Endothelial cell of umbilical vein (primary cell): ENCODE measurements at regions not wholly inside any gene's neighbourhood (a gene's known extent, or its start where the extent isn't known, plus 50 kb on each side); places are given as distances from the start of the nearest gene placed in this dataset.

Source experiments
- BruUV-seq: library from RNA; stranded (reverse); fragments of 400-500 nt; replicated peaks from 2 replicates; lab custom pipeline; 2021; lab: Mats Ljungman, UMichigan
- CTCF ChIA-PET: fragments of 300-600, 350-600 bp; sonication (Branson Sonifier 250); formaldehyde crosslinking; loops from one replicate; lab custom pipeline; 2021; ENCODE audit warnings: antibody characterized with exemption, inconsistent platforms; lab: Charles Lee
- POLR2A ChIA-PET: fragments of 300-600, 350-600 bp; sonication (Branson Sonifier 250); formaldehyde crosslinking; loops from one replicate; lab custom pipeline; 2021; ENCODE audit warnings: antibody characterized with exemption, inconsistent platforms; lab: Charles Lee
- DNase-seq: peaks from one replicate; pipeline ENCODE4 v3.0.0-alpha.2; 2011; ENCODE audit warnings: low read depth, low spot score
- FAIRE-seq: peaks from 2 replicates; lab custom pipeline; 2011; peaks lifted over from hg19 to GRCh38; lab: Jason Lieb, UNC
- H2AFZ ChIP-seq: 2 replicates; pipeline ENCODE4 v1.6.0; 2012; ENCODE audit warnings: low read depth, low read length, control low read depth, inconsistent platforms
- H3K27ac ChIP-seq: 2 replicates; pipeline ENCODE4 v1.5.1; 2011; ENCODE audit warnings: low read depth, mild to moderate bottlenecking, control low read depth, low read length, moderate library complexity; ENCODE audit not compliant: insufficient read depth
- H3K27me3 ChIP-seq, 2 experiments: 2 replicates each; pipeline versions ENCODE4 v1.6.0 to v1.6.1; 2011; ENCODE audit warnings: low read length in 2 of 2, mixed read lengths in 1 of 2; ENCODE audit not compliant: control insufficient read depth in 2 of 2, insufficient read depth in 2 of 2
- H3K36me3 ChIP-seq, 2 experiments: 2 replicates in 1 of 2; 3 replicates in 1 of 2; pipeline ENCODE4 v1.5.1; 2011; ENCODE audit warnings: low read length in 2 of 2, mild to moderate bottlenecking in 1 of 2, moderate library complexity in 1 of 2; ENCODE audit not compliant: control insufficient read depth in 2 of 2, insufficient read depth in 2 of 2; ENCODE audit errors: extremely low read depth in 1 of 2
- H3K4me1 ChIP-seq: 3 replicates; pipeline ENCODE4 v1.5.1; 2011; ENCODE audit warnings: mild to moderate bottlenecking, low read length; ENCODE audit not compliant: control insufficient read depth, insufficient read depth; ENCODE audit errors: extremely low read depth
- H3K4me2 ChIP-seq: 2 replicates; pipeline ENCODE4 v1.6.1; 2011; ENCODE audit warnings: low read length, control low read depth, mixed read lengths; ENCODE audit not compliant: insufficient read depth
- H3K4me3 ChIP-seq, 3 experiments: fragments of 200-600 bp in 1 of 3; sonication (generic), shearing (Covaris generic) in 1 of 3; replicated peaks in 1 of 3; 2 replicates each; pipeline ENCODE4 v1.5.1; 2011 to 2016; ENCODE audit warnings: control low read depth in 3 of 3, low read length in 3 of 3, mild to moderate bottlenecking in 2 of 3, inconsistent platforms in 1 of 3, low read depth in 1 of 3, moderate library complexity in 1 of 3; ENCODE audit not compliant: insufficient read depth in 1 of 3
- H3K79me2 ChIP-seq: 2 replicates; pipeline ENCODE4 v1.6.0; 2012; ENCODE audit warnings: low read length, inconsistent platforms; ENCODE audit not compliant: control insufficient read depth, insufficient read depth
- H3K9ac ChIP-seq: replicated peaks from 2 replicates; pipeline ENCODE3; 2011; ENCODE audit warnings: low read length, control low read depth; ENCODE audit not compliant: insufficient read depth; ENCODE audit errors: extremely low read depth
- H3K9me1 ChIP-seq: replicated peaks from 3 replicates; pipeline ENCODE4 v1.6.0; 2011; ENCODE audit warnings: mild to moderate bottlenecking, low read length; ENCODE audit not compliant: control insufficient read depth, insufficient read depth; ENCODE audit errors: extremely low read depth
- H3K9me3 ChIP-seq: replicated peaks from 2 replicates; pipeline ENCODE4 v1.5.1; 2012; ENCODE audit warnings: low read length, inconsistent platforms; ENCODE audit not compliant: control insufficient read depth, insufficient read depth
- H4K20me1 ChIP-seq: replicated peaks from 2 replicates; pipeline ENCODE3; 2011; ENCODE audit warnings: mild to moderate bottlenecking, low read length; ENCODE audit not compliant: control insufficient read depth, insufficient read depth; ENCODE audit errors: extremely low read depth
- EZH2 ChIP-seq: IDR thresholded peaks from 2 replicates; pipeline ENCODE4 v1.6.1; 2012; ENCODE audit warnings: borderline replicate concordance, low read depth, mild to moderate bottlenecking, moderate library complexity, low read length, inconsistent platforms; ENCODE audit not compliant: severe bottlenecking
- FOS ChIP-seq: IDR thresholded peaks from 2 replicates; pipeline ENCODE4 v1.6.1; 2011; ENCODE audit warnings: mild to moderate bottlenecking, low read length, moderate library complexity, borderline replicate concordance; ENCODE audit not compliant: insufficient read depth
- GATA2 ChIP-seq: IDR thresholded peaks from 2 replicates; pipeline ENCODE4 v1.7.0; 2011; ENCODE audit warnings: low read depth, mild to moderate bottlenecking, moderate library complexity, mixed read lengths, low read length; ENCODE audit not compliant: insufficient read length, insufficient read depth
- JUN ChIP-seq: IDR thresholded peaks from 2 replicates; pipeline ENCODE4 v1.6.1; 2011; ENCODE audit warnings: borderline replicate concordance, low read depth; ENCODE audit not compliant: insufficient read length, insufficient read depth
- MYC ChIP-seq: IDR thresholded peaks from one replicate; pipeline ENCODE4 v1.6.1; 2011; ENCODE audit warnings: mild to moderate bottlenecking, low read depth, low read length
- POLR2A ChIP-seq: IDR thresholded peaks from 2 replicates; pipeline ENCODE4 v1.6.1; 2012; ENCODE audit warnings: low read depth, mild to moderate bottlenecking, control low read depth, low read length
- POLR2AphosphoS5 ChIP-seq: IDR thresholded peaks from 2 replicates; pipeline ENCODE4 v1.6.1; 2012; ENCODE audit warnings: low read depth, mild to moderate bottlenecking, control low read depth, low read length, moderate library complexity; ENCODE audit not compliant: insufficient read depth
- dilution Hi-C: fragments of 300-500 bp; cut with MboI; formaldehyde crosslinking; loops from one replicate; pipeline ENCODE4 v1.15.0; 2019; ENCODE audit warnings: low sequenced_read_pairs; ENCODE audit not compliant: extremely low pct_ligation_motif_present
- intact Hi-C: fragments of 100-400 bp; cut with micrococcal nuclease; formaldehyde crosslinking; loops from one replicate; pipeline ENCODE4 v1.10.0; 2022
- TF ChIP-seq, protein P1 (sequence below), 2 donors: IDR thresholded peaks; 1 replicate in 1 of 2; 2 replicates in 1 of 2; pipeline ENCODE4 v1.5.1; 2011; ENCODE audit warnings: low read length in 2 of 2, mild to moderate bottlenecking in 2 of 2, moderate library complexity in 2 of 2, control low read depth in 1 of 2, inconsistent platforms in 1 of 2, low read depth in 1 of 2; ENCODE audit not compliant: insufficient read depth in 1 of 2; ENCODE audit errors: extremely low read depth in 1 of 2
- TF ChIP-seq, protein P2 (sequence below): IDR thresholded peaks from 2 replicates; pipeline ENCODE4 v1.6.1; 2011; ENCODE audit not compliant: insufficient read depth, insufficient read length

DNA sequence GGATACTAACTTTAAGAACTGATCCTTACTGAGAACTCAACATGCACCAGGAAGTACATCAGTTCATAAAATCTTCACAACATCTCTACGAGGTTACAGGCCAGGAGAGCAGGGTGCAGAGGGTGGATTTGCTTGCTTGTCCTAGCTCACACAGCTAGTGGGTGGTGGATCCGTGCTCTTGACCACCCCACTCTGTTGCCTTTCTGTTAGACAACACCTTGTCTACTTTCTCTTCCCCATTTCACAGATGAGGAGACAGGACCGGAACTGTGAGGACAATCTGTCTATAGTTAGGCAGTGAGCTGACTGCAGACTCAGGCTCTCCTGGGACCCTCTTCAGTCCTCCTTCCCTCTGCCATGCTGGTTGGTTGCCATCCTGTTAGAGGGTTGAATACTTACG lies 221.7 kb upstream of the TLE3 start:
- H3K4me2 ChIP-seq = no peak overlapping the region
- dilution Hi-C loops = no loop called here
- FAIRE-seq (no peak), DNase-seq (no peak)
- BruUV-seq = no TSS peak
- no peaks in the 10 kb centered on the region for H3K36me3 ChIP-seq
- ChIA-PET POLR2A (no interaction called here), CTCF (no interaction called here)
- H4K20me1 ChIP-seq = no peaks in the 10 kb centered on the region
- no peak overlapping the region for H3K4me3 ChIP-seq
- H3K27me3 ChIP-seq = peaks cover 0 to 3% of the 10 kb centered on the region in 2 experiments
- no peaks in the 10 kb centered on the region for H3K9me1 ChIP-seq
- intact Hi-C loops = no loop called here
- TF ChIP-seq, protein P1, sequence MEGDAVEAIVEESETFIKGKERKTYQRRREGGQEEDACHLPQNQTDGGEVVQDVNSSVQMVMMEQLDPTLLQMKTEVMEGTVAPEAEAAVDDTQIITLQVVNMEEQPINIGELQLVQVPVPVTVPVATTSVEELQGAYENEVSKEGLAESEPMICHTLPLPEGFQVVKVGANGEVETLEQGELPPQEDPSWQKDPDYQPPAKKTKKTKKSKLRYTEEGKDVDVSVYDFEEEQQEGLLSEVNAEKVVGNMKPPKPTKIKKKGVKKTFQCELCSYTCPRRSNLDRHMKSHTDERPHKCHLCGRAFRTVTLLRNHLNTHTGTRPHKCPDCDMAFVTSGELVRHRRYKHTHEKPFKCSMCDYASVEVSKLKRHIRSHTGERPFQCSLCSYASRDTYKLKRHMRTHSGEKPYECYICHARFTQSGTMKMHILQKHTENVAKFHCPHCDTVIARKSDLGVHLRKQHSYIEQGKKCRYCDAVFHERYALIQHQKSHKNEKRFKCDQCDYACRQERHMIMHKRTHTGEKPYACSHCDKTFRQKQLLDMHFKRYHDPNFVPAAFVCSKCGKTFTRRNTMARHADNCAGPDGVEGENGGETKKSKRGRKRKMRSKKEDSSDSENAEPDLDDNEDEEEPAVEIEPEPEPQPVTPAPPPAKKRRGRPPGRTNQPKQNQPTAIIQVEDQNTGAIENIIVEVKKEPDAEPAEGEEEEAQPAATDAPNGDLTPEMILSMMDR (IDR thresholded peaks at IDR 0.05; ENCODE audit: extremely low read depth in 1 of 2, insufficient read depth in 1 of 2, low read depth in 1 of 2, low read length in 2 of 2) = no peak
- no peak for TF ChIP-seq JUN
- TF ChIP-seq, protein P2, sequence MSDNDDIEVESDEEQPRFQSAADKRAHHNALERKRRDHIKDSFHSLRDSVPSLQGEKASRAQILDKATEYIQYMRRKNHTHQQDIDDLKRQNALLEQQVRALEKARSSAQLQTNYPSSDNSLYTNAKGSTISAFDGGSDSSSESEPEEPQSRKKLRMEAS = no peak
- TF ChIP-seq FOS = no peak
- TF ChIP-seq POLR2A = no peak
- TF ChIP-seq POLR2AphosphoS5 = no peak
- TF ChIP-seq EZH2 = no peak
- TF ChIP-seq MYC = no peak
- TF ChIP-seq GATA2 = no peak
- no peaks in the 10 kb centered on the region for H3K79me2 ChIP-seq
- no peak overlapping the region for H2AFZ ChIP-seq
- no peaks in the 10 kb centered on the region for H3K9me3 ChIP-seq
- H3K4me1 ChIP-seq = no peaks in the 10 kb centered on the region
- H3K27ac ChIP-seq = no peak overlapping the region
- no peak overlapping the region for H3K9ac ChIP-seq
